Fibroblast of upper back skin (primary cell): ENCODE measurements at regions not wholly inside any gene's neighbourhood (a gene's known extent, or its start where the extent isn't known, plus 50 kb on each side); places are given as distances from the start of the nearest gene placed in this dataset.

Experiments
- DNase-seq: peaks from one replicate; pipeline ENCODE4 v3.0.0-alpha.2; 2013

- DNase-seq: no peak
Observed at GRCh38 chrX:147405764-147406163, 506.0 kb upstream of the FMR1 start.

- peak; percentile 2 for DNase-seq
Observed at GRCh38 chrX:147403040-147403439, 508.7 kb upstream of the FMR1 start.

- DNase-seq: no peak
Observed at GRCh38 chrX:147378767-147379166, 533.0 kb upstream of the FMR1 start.

- no peak for DNase-seq
Observed at GRCh38 chrX:147377728-147378127, 534.0 kb upstream of the FMR1 start.

- DNase-seq: no peak
Observed at GRCh38 chrX:147376601-147377422, 534.9 kb upstream of the FMR1 start.

- no peak for DNase-seq
Observed at GRCh38 chrX:147364896-147365295, 546.8 kb upstream of the FMR1 start.

- no peak for DNase-seq
Observed at GRCh38 chrX:147351644-147352043, 537.1 kb upstream of the CXorf51A start.

- DNase-seq: no peak
Observed at GRCh38 chrX:147343467-147343866, 528.9 kb upstream of the CXorf51A start.

- DNase-seq: no peak
Observed at GRCh38 chrX:147342197-147342596, 527.7 kb upstream of the CXorf51A start.

- no peak for DNase-seq
Observed at GRCh38 chrX:147340947-147341346, 526.4 kb upstream of the CXorf51A start.

GRCh38 chrX:147333821-147334220 lies 519.3 kb upstream of the CXorf51A start:
- no peak for DNase-seq

GRCh38 chrX:147322496-147322895 lies 508.0 kb upstream of the CXorf51A start:
- no peak for DNase-seq

- no peak for DNase-seq
Observed at GRCh38 chrX:147315483-147315882, 500.9 kb upstream of the CXorf51A start.
